ENCODE measurements at regions not wholly inside any gene's neighbourhood (a gene's known extent, or its start where the extent isn't known, plus 50 kb on each side); places are given as distances from the start of the nearest gene placed in this dataset.
"Not testable (repeated sequence)": the region's sequence is repeated elsewhere in the genome, so short reads cannot be mapped to it uniquely, and the experiment has no call there.

DNA sequence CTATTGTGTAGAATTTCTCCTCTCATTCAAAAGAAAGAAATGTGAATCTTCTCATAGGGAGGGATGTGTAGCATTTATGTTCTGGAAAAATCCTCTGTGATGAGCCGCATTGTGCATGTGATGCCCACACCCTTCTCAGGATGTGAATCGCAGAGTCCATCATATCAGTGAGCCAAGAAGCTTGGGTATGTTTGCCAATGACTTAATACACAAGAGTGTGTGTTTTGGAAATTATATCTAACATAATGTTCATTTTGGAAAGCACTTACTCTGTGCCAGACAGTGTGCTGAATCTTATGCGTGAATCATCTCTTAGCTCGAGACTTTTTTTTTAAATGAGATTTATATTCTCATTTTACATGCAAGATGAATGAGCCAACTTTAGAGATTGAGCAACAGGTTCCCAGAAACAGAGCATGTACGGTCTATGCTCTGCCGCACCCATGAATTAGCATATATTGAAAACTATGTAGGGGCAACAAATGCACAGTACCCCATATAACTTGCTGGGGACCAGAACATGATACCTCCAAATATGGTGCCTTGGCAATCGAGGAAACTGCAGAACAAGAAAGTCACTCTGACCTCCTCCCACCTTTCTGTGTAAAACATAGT lies 418.4 kb upstream of the SPATA31A3 start:
- TF ChIP-seq, protein P1, sequence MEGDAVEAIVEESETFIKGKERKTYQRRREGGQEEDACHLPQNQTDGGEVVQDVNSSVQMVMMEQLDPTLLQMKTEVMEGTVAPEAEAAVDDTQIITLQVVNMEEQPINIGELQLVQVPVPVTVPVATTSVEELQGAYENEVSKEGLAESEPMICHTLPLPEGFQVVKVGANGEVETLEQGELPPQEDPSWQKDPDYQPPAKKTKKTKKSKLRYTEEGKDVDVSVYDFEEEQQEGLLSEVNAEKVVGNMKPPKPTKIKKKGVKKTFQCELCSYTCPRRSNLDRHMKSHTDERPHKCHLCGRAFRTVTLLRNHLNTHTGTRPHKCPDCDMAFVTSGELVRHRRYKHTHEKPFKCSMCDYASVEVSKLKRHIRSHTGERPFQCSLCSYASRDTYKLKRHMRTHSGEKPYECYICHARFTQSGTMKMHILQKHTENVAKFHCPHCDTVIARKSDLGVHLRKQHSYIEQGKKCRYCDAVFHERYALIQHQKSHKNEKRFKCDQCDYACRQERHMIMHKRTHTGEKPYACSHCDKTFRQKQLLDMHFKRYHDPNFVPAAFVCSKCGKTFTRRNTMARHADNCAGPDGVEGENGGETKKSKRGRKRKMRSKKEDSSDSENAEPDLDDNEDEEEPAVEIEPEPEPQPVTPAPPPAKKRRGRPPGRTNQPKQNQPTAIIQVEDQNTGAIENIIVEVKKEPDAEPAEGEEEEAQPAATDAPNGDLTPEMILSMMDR (IDR thresholded peaks at IDR 0.05) = not testable (repeated sequence)
- TF ChIP-seq POLR2A, POLR2AphosphoS5 (IDR thresholded peaks at IDR 0.05): not testable (repeated sequence)
